Inflammatory macrophage (primary cell): ENCODE measurements at regions not wholly inside any gene's neighbourhood (a gene's known extent, or its start where the extent isn't known, plus 50 kb on each side); places are given as distances from the start of the nearest gene placed in this dataset.

ENCODE experiments used
- DNase-seq, 2 donors: peaks; one replicate each; pipeline ENCODE4 v3.0.0-alpha.2; 2020 to 2022

DNA sequence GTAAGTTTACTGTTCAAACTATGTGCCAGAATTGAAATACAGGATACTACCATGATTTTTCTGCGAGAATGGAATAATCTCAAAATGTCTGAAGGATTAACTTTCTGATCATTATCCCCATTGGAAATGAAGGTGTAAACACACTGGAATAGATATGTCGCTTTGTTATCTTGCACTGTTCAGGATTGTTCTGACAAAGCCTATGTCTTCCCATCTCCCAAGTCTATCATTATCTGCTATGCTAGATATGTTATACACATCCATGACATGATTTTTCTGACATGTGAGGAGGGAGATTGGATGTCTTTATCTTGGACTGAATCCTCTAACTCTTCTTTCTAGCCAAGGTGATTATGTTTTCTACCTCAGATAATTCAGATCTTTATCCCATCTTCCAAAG is 1239.3 kb upstream of the ADGRL4 start:
- DNase-seq, result no peak

DNA sequence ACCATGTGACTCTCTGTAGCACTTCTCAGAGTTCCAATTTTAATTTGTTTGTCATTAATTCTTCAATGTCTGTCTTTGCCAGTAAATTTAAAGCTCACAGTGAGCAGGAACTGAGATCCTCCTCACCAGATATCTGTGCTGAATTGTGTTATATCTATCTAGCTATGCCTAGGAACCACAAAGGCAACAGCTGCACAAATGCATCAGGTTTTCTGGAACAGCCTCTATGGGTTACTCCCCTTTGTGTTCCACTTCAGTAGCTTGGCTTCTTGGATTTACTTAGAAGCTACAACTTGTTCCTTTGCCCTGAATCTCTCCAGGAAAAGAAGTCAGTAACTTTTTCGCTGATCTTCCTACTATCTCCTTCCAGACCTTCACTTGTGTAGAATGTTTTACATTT is 1237.8 kb upstream of the ADGRL4 start:
- no peak for DNase-seq

DNA sequence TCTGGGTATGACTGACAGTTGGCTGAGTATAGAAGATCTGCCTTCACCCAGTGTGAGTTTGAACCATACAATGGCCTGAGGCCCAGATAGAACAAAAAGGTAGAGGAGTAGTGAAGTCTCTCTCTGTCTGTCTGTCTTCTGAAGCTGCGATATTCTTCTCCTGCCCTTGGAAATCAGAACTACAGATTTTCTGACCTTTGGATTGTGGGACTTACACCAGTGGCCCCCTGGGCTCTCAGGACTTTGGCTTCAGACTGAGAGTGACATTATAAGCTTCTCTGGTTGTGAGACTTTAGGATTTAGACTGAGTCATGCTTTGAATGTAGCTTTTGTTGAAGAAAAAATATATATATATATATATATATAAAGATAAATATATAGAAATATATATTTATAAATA is 1235.0 kb upstream of the ADGRL4 start:
- DNase-seq, result no peak

DNA sequence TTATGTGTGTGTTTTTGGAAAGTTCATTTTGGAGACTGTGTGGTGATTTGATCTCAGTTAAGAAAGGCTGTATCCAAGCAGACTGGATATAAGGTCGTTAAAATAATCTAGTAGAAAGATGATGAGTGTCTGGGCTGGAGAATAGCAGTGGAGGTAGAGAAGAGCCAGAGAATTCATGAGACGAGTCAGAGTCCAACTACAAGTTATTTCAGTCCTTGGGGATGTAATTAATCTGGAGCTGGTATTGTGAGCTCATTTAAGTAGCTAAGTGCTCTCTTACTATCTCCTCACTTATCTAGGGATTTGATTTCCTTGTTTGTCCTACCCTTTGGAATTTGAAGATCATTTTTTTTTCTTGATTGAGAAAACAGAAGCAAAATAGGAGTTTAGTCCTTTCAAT is 1219.0 kb upstream of the ADGRL4 start:
- no peak for DNase-seq

DNA sequence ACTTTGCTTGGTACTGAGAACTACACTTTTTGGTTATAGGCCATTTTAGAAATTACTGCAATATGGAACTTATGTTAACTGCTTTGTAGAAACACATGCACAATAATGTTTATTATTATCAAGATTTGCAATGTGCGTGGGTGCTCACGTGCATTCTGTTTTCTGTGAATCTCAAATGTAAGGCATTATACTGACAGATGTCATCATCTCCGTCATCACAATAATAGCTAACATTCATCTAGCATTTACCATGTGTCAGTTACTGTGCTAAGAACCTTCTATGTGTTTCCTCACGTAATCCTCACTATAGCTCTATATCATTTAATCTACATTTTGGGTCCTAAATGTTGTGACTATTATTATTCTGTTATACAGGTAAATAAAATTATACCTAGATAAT is 1214.8 kb upstream of the ADGRL4 start:
- DNase-seq, result no peak

DNA sequence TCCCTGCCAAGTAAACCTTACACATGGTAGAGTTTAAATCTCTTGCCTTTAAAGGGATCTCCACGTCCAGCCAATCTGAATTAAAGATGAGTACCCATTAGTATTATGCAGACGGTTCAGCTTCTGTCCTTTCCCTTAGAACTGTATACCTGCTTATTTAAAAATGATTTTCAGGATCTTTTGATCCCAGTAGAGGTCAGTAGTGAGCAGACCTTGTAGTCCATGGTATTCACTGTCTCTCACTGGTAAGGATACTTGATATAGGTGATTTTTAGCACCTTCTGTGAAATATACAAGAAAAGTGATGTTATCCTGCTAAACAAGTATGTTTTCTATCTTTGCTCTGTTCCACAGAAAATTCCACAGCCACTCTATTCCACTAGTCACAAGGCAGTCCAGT is 1211.6 kb upstream of the ADGRL4 start:
- peak; percentile 9 to 14 for DNase-seq

DNA sequence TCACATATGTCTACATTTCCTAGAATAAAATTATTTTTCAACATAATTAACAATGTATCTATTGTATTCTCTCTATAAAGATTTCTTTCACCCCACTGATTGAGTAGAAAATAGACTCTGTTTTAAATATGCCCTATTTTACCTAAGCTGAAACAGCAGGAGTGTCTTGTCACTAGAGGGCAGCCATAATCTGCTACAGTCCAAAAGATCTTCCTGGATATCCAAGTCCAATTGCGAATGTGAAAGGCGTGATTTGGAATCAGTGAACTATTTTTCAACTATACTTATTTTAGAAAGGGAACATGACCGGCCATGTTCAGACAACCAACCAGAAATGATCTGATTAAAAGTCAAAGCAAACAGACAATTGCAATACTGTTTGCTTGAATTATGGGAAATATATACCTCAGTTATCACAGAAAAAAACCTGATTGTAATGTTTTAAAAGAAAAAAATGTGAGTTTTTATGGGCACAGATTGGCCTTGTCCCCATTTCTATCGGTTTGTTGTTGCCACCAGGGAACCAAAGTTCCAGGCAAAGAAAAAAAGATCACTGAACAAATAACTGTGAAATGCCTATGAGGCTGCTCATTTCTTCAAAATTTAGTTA is 1211.0 kb upstream of the ADGRL4 start:
- DNase-seq, result no peak

DNA sequence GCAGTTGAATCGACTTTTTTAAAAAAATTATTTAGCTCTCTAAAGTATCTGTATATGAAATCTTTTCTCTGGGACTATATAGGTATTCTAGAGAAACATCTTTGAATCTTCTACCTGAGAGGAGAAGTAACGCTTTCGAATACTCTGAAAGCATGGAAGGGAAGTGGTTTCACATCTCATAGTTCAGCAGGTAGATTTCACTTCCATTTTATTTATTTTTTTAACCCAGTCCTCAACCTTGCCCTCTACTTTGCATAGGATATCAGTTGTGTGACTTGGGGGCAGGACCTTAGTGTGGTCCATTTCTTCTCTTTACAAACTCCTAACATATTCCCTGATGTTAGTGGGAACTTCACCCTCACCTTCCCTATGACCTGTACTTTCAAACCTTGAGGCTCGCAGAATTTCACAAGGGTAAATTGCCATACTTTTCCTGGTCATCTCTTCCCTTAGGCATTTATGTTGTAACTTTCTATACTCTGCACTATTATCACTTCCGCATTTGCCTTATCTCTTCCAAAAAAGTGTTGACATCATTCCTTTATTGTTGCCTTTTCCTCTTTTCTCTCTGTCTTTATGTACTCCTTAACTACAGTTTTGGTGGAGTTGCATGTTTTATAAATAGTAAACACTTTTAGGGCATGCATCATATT is 1208.5 kb upstream of the ADGRL4 start:
- no peak for DNase-seq

DNA sequence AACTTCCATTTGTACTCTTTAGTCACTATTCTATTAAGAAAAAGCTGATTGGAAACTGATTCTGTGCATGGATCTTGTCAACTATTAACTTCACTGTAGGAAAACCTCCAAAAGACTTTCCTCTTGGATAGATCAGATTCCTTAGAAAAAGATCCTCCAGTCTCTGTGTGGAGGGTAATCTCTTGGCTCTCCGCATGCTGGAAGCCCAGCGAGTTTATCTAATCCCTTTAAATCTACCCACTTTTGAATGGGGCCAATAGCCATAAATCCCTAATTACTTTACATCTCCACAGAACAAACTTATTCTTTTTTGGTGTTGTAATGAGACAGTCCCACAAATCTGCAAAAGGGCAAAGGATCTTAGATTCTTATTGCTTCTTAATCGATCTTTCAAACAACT is 1206.4 kb upstream of the ADGRL4 start:
- no peak for DNase-seq

DNA sequence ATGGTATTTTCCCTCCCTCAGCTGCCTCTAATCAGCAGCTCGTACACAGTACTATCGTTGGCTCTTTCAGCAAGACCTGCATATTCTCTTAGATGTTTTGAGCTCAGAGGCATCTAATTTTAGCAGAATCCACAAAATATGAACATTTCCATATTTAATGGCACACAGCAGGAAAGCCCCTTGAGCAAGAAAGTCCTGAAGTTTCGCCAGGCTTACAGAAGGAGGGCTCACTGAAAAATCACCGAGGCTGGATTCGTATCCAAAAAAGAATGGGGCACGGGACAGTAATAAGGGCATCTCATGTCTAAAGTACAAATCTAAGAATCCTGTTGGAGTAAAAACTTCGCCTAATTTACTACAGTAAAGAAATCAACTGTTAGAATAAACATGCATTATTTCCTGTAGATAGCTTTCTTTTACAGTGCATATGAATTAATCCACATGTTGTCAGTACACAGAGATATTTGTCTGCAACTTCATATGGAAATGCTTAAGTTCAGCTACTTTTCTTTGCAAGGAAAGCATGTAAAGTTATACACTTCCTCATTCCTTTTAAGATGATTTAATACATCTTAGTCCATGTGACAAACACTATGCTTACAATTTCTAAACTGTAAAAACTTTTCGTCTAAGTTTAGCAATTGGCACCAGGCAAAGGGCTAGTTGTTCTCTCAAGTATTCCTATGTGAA is 1205.3 kb upstream of the ADGRL4 start:
- no peak for DNase-seq

DNA sequence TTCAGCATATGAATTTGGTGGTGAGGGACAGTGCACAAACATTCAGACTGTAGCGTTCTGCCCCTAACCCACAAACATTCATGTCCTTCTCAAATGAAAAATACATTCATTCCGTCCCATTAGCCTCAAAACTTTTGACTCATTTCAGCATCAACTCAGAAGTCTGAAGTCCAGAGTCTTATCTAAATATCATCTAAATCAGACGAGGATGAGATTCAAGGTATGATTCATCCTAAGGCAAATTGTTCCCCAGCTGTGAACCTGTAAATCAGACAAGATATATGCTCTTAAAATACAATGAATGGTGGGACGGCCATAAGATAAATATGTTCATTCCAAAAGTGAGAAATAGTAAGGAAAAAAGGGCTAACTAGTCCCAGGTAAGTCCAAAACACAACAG is 1195.6 kb upstream of the ADGRL4 start:
- DNase-seq, result no peak

DNA sequence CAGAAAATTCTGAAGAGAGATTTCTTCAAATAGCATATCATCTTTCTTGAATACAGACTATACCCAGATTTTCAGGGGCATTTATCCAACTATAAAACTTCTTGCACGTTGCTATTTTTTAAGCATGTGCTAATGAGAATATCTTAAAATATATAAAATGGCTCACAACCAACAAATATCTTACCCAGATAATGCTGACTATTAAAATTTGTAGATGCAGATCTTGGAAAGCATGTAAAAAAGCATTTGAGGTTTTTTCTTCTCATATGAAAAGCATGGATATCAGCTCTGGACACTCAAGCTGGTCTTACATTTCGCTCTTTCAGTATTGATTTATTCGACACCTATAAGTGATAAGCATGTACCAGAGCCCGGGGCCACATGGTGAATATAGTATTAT is 1187.7 kb upstream of the ADGRL4 start:
- no peak for DNase-seq

DNA sequence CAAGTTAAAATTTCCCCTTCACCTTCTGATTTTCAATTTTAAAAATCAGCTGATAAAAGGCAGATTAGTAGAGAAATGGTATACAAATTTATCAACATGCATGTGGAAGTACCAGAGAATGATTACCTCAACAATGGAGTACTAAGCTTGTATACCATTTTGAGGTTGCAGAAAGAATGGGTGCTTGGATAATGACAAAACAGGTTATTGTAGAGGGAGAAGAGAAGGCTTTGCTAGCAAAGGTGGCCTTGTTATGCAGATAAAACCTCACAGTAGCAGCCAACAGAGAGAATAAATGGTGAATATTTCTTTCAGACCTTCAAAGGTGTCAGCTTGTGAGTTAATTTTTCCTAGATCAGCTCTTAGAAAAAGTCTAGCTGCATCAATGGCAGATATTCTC is 1174.9 kb upstream of the ADGRL4 start:
- DNase-seq, result no peak

DNA sequence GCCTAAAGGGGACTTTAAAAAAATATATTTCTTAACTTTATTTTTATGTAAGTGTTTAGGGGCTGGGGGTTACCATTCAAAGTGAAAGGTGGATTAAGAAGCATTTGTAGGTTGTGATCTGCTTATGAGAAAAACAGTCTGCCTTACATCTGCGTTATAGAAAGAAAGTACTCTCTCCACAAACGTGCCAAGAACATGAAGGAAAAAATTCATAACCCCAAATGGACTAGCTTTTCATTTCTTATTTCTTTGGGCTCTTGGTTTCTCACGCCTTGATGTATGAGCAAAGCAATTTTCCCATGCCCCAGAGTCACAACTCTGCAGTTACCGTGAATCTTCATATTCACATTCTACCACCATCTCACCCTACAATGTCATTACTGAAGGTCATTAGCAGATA is 1165.1 kb upstream of the ADGRL4 start:
- DNase-seq, result no peak

DNA sequence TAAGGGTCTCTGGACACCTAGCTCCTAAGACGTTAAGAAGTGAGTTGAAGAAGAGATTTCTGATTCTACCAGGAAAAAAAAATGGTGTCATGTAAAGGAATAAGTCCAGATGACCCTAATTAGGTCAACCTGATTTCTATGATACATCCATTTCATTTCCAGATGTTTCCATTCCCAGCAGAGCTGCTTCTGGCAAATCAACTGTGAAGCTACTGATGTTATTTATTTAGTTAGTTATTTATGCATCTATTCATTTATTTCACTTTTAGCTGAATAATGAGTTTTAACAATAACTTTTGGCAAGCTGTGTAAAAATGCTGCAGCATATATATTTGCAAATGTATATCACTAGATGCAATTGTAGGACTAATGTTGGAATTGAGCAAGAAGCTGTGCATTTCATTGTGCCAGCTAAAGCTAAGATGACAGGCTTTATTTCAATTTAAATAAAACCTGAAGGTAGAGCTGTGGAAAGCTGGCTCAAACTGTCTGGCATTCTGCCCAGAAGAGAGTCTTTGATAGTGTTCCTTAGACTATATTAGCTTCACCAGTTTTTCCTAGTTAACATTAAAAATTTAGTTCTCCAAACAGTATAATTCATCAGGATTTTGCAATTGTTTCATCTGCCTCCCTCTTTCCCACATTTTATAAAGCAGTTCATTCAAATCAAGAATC is 1164.4 kb upstream of the ADGRL4 start:
- no peak for DNase-seq

DNA sequence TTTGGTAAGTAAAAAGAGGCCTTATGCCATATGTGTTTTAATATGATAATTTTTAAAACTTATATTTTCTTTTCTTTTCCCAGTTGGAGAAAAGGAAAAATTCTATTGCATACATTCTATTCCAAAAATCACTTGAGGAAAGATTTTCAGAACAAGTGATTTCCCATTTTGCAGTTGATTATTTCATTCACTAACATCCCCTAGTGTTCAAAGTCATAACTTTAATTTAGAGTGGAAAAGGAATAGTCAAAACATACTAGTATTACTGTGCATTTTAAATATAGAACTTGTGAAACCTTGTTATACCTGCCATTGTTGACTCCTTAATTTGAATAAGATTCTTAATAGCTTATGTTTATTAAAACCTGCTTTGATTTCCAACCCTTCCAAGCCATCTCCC is 1157.6 kb upstream of the ADGRL4 start:
- DNase-seq, result no peak

DNA sequence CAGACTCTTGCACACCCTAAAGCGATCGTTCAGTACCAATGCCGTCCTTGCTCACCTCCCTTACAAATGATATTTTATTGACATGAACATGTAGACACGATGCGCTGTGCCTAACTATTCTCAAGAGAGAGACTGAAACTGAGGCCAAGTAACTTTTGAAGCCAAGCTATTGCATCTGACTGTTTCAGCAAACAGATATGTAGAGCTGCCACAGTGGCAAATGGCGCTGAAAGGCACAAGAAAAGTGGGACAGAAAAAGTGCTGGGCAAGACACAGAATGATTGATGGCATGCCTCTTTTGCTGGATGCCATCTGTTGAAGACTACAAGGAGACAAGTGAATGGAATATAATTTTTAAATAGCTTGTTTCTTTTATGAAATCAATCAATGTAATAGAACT is 1157.2 kb upstream of the ADGRL4 start:
- DNase-seq, result no peak

DNA sequence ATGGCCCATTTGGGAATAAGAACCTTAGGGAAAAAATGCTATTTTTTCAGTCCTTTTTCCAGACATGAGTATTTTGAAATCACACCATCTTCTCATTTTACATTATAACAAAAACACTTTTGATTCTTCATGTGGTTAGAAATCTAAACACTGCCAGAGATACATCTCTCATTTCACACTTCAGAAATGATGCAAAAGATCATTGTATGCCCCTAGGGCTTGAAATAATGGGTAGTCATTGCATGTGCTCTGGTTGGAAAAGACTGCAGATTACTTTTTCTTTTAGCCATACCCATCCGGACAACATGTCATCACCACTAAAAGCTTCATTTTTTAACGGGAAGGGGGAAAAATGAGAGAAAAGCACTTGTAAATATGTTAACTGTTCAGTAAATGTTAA is 1152.2 kb upstream of the ADGRL4 start:
- no peak for DNase-seq

DNA sequence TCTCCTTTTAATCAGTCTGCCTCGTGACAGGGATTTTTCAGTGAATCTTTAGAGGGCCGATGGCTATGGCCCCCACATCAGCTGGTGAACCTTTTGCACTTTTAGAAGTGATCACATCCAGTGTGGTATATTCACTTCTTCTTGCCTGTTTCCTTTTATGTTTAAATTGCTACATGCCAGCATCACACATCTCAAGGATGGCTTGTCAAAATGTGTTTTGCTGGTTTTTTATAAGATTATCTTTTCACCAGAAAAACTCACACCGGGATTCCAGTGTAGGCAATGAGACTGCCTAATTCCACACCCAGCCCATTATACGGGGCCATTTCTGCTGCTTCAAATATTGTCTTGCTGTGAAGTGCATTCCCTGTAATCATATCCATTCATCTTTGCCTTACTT is 1151.7 kb upstream of the ADGRL4 start:
- DNase-seq, result no peak

DNA sequence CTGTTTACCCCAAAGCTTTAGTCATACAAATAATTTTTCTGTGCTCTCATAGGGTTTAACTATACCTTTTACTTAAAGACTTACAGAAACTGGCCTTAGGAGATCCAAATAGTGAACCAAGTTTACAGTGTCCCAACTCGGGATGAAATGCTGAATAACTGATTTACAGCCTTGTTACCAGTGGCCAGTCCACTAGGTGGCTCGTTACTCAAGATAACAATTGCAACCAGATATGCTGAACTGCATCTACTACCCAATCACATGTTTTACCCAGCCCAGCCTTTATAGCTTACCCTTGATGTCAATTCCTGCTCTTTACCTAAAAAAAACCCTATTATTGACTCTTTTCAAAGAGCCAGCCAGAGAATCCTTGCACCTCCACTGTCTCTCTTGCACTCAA is 1148.8 kb upstream of the ADGRL4 start:
- DNase-seq, result no peak

DNA sequence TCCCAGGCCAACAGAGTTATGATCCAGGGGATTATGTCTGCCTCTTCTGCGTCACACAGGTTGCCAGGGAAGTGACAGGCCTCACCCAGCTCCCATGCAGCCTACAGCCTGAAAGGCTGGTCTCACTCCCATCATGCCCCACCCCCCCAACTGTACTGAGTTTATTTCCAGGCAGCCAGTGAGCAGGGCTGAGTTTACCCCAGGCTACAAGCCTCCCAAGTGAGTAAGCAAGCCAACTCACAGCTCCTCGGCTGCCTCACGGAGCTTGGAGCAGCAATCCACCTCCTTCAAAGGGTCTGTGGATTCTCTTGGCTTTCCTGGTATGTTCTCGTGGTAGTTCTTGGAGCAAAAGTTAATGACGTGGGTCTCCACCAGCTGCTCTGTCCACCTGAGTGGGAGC is 1147.6 kb upstream of the ADGRL4 start:
- DNase-seq, result no peak

DNA sequence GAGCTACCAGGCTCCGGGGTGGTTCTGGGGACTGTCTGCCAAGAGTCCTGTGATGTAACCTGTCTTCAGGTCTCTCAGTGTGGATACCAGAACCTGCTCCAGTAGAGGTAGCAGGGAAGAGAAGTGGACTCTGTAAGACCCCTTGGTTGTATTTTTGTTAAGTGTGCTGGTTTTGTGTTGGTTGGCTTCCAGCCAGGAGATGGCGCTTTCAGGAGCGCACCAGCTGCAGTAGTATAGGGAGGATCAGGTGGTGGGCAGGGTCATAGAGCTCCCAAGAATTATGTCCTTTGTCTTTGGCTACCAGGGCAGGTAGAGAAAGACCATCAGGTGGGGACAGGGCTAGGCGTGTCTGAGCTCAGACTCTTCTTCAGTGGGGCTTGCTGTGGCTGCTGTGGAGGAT is 1147.2 kb upstream of the ADGRL4 start:
- DNase-seq, result no peak

DNA sequence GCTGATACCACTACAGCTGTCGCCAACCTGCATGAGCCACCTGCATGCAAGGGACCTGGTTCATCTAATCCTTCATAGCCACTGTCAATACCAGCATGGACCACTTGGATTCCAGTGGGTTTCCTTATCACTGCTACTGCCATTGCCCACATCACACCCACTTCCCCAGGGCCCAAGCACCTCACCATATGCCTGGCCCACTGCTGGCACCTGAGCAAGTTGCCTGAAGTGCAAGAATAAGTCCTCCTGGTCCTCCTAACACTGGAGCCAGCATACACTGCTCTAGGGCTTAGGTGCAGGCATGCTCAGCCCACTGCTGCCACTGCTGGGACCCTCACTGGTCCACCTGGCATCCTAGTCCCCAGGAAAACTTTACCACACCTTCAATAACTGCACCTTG is 1136.8 kb upstream of the ADGRL4 start:
- no peak for DNase-seq
